HG02623 (cell line): ENCODE measurements at regions not wholly inside any gene's neighbourhood (a gene's known extent, or its start where the extent isn't known, plus 50 kb on each side); places are given as distances from the start of the nearest gene placed in this dataset.

Source experiments
- ATAC-seq: cut with Tn5 transposase; IDR thresholded peaks from one replicate; pipeline ENCODE4 v1.9.1; 2021; ENCODE audit warnings: moderate library complexity; ENCODE audit not compliant: unreplicated experiment

DNA sequence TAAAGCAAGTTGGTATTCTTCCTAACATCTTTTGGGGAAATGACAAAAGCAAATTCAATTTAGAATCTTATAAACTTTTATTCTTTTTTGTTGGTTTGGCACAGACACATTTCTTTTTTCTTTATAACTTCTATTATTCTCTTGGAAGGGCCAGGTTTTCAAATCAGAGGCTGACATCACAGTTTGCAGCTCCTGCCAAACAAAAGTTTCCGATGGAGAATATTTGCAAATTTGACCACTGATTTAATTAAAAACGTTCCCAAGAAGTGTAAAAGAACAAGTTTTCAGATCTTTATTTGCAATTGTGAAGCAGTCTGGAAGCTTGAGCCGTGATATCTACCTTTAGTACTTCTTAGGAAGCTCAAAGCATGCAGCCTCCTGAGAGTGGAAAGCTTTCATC, 53.8 kb upstream of the CD83 start:
- ATAC-seq, result no peak

DNA sequence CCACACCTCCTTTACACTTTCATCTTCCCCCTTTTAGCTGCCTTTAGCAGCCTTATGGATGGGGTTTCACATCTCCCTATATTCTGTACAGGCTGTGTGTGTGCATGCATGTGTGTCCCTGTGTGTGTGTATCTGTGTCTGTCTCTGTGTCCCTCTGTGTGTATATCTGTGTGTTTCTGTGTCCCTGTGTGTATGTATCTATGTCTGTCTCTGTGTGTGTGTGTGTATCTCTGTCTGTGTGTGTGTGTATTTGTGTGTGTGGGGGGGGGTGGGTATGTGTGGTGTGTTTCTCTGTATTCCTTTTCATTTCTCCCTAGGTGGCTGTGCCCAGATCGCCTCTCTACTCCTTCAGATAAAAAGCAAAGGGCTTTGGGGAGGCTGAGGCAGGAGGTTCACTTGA, 52.2 kb upstream of the CD83 start:
- ATAC-seq, result no peak

DNA sequence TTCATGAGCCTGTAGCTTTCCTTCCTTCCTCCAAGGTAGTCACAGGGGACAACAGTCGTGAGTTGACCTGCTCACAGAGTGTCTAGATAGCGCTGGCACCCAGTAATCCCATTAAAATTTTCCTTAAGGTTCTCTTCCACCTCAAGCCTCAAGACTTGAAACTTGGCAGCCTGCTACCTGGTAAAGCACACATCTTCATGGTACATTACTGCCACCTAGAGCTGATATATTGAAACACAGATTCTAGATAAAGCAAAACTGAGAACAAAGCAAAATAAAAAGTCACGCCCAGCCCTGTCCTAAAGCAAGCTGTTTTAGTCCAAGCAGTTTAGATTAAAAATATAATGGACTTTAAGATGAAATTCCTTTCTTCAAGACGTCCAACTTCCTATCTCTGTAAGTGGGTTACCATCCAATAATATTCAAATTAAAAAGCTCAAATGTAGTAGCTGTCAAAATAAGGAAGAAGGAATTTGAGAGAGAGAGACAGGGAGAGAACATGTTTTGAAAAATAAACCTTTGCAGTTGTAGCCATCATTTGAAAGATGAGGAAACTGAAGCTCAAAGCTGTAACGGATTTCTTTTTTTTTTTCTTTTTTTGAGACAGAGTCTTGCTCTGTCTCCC, 50.7 kb upstream of the CD83 start:
- ATAC-seq, result no peak

DNA sequence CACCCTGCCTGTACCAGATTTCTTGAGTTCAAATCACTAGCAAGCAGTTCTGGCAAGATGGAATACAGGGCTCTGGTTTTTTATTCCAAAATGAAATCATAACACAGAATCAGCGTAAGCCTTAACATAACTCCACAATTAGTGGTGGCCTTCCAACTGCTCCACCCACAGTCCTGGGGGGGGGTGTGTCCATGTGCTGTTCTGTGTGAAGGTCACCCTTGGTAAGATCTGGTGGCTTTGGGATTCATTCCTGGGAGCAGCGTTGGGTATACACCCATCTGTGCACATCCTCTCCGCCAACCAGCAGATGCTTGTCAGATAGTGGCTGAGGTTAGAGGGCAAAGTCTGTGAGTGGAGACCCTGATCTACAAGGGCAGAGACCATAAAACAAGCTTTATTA, 49.9 kb upstream of the CD83 start:
- ATAC-seq, result no peak
